ENCODE measurements at regions not wholly inside any gene's neighbourhood (a gene's known extent, or its start where the extent isn't known, plus 50 kb on each side); places are given as distances from the start of the nearest gene placed in this dataset.

DNA sequence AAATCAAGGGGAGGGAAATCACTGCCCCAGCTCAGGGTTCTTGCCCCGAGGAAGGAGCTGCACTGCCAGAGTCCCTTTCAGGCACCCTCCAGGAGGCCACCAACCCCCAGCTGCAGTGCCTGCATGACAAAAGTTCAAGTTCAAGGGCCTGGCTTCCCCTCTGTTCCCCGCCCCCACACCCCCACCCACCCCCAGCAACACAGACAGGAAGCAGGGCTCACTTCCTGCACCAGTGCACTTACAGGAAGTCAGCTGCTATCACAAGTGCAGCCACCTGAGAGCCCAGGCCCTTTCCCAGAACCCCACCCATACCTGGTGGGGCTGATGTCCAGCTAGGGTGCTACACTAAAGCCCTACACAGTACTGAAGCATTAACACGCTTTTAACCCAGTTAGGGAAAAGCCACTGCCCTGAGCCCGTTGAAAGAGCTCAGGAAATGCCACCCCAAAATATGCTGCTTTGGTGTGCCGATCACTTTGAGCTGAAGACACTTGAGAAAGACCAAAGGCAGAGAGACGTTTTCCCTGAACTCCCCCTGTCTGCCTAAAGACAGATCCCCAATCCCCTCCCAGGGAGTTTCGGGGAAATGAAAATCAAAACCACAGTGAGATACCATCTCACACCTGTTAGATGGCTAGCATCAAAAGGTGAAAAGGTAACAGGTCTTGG, 109.9 kb upstream of the CAB39 start:
- TF ChIP-seq, protein P1, sequence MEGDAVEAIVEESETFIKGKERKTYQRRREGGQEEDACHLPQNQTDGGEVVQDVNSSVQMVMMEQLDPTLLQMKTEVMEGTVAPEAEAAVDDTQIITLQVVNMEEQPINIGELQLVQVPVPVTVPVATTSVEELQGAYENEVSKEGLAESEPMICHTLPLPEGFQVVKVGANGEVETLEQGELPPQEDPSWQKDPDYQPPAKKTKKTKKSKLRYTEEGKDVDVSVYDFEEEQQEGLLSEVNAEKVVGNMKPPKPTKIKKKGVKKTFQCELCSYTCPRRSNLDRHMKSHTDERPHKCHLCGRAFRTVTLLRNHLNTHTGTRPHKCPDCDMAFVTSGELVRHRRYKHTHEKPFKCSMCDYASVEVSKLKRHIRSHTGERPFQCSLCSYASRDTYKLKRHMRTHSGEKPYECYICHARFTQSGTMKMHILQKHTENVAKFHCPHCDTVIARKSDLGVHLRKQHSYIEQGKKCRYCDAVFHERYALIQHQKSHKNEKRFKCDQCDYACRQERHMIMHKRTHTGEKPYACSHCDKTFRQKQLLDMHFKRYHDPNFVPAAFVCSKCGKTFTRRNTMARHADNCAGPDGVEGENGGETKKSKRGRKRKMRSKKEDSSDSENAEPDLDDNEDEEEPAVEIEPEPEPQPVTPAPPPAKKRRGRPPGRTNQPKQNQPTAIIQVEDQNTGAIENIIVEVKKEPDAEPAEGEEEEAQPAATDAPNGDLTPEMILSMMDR (conservative IDR thresholded peaks at IDR 0.05; ENCODE audit: low read depth, low read length), result no peak
- TF ChIP-seq EZH2 (IDR thresholded peaks at IDR 0.05; ENCODE audit: low read length, unreplicated experiment) (no peak), EZH2phosphoT487 (IDR thresholded peaks at IDR 0.05; ENCODE audit: borderline replicate concordance, low read length) (no peak)
